ENCODE measurements at regions not wholly inside any gene's neighbourhood (a gene's known extent, or its start where the extent isn't known, plus 50 kb on each side); places are given as distances from the start of the nearest gene placed in this dataset.

DNA sequence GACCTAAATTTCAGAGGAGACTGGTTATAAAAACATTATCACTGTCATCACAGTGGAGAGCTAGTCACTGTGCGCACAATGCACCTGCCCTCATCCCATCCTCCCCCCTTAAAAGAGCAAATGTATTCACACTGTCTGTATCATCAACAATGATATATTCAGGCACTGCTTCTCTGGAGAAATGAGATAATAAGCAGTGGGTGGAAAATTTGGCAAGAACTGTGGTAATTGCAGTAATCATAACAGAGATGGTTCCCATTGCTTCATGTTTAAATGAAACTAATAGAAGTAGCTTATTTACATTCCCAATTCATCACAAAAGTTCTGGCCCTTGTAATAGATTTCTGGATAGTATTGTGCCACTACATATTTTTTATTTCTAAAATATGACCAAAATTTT lies 867.4 kb upstream of the ADGRL2 start:
- DNase-seq: no peak

GRCh38 chr1:80931178-80931577 lies 869.6 kb upstream of the ADGRL2 start:
- no peak for DNase-seq

GRCh38 chr1:80929868-80930508 lies 870.7 kb upstream of the ADGRL2 start:
- no peak for DNase-seq

GRCh38 chr1:80926531-80926930 lies 874.2 kb upstream of the ADGRL2 start:
- DNase-seq: no peak

GRCh38 chr1:80925130-80925805 lies 875.5 kb upstream of the ADGRL2 start:
- no peak for DNase-seq

DNA sequence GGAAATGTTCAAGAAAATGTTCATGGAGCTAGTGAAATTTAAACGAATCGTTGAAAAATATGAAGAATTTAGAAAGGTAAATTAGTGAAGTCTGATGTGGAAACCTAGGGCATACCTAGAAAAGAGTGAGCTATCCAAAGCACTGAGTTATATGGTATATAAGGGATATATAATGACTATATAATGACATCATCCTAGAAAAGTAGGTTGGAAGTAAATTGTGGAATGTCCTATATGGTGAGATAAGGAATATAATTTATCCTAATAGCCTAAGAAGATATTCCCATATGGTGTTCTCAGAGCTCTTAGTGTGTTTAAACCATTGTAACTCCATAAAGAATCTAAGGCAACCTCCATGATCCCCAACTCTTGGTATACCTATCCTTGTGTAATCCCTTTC lies 876.4 kb upstream of the ADGRL2 start:
- no peak for DNase-seq

- no peak for DNase-seq
Observed at GRCh38 chr1:80922906-80923305, 877.8 kb upstream of the ADGRL2 start.

DNA sequence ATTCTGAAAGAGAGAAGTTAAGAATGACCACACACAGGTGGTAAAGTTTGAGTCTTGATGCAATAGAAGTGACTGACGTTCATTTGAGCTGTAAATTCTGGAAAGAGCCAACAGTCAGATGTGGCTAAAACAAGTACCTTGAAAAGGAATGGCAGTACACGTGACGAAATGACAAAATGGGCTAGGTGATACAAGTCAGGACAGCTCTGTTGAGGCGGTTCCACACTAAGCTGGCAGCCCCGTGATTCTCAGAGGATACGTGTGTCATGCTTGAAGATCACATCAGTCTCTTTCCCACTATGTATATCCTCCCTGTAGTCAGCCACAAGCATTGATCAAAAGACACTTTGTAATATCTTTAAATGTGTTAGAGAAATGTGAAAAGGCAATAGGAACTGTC lies 881.3 kb upstream of the ADGRL2 start:
- DNase-seq: no peak

GRCh38 chr1:80918380-80918779 lies 882.4 kb upstream of the ADGRL2 start:
- DNase-seq: no peak

GRCh38 chr1:80917826-80918225 lies 882.9 kb upstream of the ADGRL2 start:
- DNase-seq: no peak

- DNase-seq: no peak
Observed at GRCh38 chr1:80917225-80917624, 883.5 kb upstream of the ADGRL2 start.

DNA sequence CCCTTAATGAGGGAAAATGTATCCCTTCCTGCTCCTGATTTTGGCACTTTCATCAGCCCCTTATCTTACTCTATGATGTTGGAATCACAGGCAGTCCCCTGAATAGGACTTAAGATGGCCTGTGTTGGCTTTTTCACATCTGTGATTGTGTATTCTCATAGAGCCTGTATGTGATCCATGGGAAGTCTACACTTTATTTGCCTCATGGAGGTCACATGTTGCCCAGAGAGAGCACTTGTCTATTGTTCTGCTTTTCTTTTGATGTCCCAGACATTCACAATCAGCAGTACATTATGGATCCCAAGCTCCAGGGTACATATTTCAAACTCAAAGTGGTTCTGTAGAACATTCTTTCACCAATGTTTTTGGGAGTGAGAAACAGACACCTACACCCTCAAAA lies 885.2 kb upstream of the ADGRL2 start:
- DNase-seq: no peak

GRCh38 chr1:80910426-80910825 lies 890.3 kb upstream of the ADGRL2 start:
- DNase-seq: no peak

- no peak for DNase-seq
Observed at GRCh38 chr1:80909172-80909784, 891.5 kb upstream of the ADGRL2 start.

GRCh38 chr1:80896781-80897356 lies 903.9 kb upstream of the ADGRL2 start:
- DNase-seq: no peak

GRCh38 chr1:80894921-80895320 lies 905.8 kb upstream of the ADGRL2 start:
- peak in 1 of 2 experiments; percentile 11 for DNase-seq

- DNase-seq: no peak
Observed at GRCh38 chr1:80893115-80893514, 907.6 kb upstream of the ADGRL2 start.

DNA sequence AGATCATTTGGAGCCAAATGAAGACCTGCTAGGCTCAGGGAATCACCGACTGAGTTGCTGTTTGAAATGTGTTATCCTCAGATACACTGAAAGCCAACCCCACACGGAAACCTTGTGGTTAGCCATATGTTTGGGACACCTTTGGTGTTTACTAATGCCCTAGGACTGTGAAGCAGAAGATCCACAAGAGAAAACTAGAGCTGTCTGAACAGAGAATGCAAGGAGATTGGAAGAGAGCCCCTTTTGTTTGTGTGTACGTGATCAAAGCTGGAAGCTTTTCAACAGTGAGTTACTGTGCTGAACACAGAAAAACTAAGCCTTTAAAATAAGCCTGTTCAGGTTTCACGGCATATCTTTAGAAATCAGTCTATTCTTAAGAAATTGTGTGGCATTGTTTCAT lies 908.2 kb upstream of the ADGRL2 start:
- no peak for DNase-seq

GRCh38 chr1:80891871-80892270 lies 908.9 kb upstream of the ADGRL2 start:
- DNase-seq: no peak

DNA sequence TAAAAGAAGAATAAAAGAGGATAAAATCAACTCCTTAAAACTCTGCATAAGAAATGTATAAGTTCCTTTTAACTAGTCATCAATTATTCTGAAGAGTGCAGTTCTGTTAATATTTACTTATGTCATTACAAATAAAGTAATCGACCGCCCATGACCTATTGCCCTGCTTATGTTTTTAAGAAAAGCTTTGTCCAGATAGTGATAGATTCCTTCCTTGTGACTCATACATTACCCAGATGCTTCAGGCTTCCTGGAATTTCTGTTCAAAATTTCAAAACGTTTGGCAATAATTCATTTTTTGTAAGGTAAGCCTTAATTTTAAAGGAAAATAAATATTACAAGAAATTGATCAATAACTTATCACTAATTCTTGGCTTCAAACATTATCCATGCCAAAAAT lies 918.2 kb upstream of the ADGRL2 start:
- DNase-seq: no peak

GRCh38 chr1:80878343-80878742 lies 922.4 kb upstream of the ADGRL2 start:
- no peak for DNase-seq

DNA sequence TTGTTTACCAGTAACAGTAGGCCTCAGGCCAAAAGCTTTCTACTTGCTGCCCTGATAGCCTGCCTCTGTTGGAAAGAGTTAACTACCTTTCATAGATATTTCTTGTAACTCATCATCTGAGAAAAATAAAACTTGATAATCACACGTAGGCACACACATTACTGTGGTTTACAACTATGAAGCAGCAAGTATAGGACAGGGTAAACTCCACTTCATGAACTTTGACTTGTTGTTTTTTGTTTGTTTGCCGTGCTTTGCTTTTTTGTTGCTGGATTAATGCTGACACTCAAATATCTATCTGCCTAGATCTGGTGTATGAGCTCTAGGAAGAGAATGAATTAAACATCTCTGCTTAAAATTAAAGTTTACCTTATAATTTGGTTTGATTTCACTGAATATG lies 924.7 kb upstream of the ADGRL2 start:
- DNase-seq: no peak

GRCh38 chr1:80869299-80869698 lies 931.4 kb upstream of the ADGRL2 start:
- no peak for DNase-seq

GRCh38 chr1:80847904-80848303 lies 952.8 kb upstream of the ADGRL2 start:
- DNase-seq: no peak

All from NCI-H524 (cell line).